A549 (cell line): ENCODE measurements at regions not wholly inside any gene's neighbourhood (a gene's known extent, or its start where the extent isn't known, plus 50 kb on each side); places are given as distances from the start of the nearest gene placed in this dataset.

Experiments used
- JUNB ChIP-seq: fragments of >200 bp; sonication (Bioruptor Twin); formaldehyde crosslinking; IDR thresholded peaks from 2 replicates; pipeline ENCODE4 v1.6.1; 2016
- POLR2A ChIP-seq: IDR thresholded peaks from 2 replicates; pipeline ENCODE4 v1.6.1; 2012; ENCODE audit warnings: mild to moderate bottlenecking, low read length
- RCOR1 ChIP-seq: fragments of 150-350 bp; IDR thresholded peaks from 2 replicates; pipeline ENCODE4 v1.6.1; 2014; ENCODE audit warnings: antibody characterized with exemption, low read length, low read depth
- RFX5 ChIP-seq: fragments of 450-650 bp; IDR thresholded peaks from 2 replicates; pipeline ENCODE4 v1.7.1; 2014; ENCODE audit warnings: antibody characterized with exemption, mild to moderate bottlenecking, moderate library complexity
- RNF2 ChIP-seq: fragments of 200-600 bp; sonication (generic); IDR thresholded peaks from 2 replicates; pipeline ENCODE4 v1.6.1; 2016; ENCODE audit warnings: low read depth, mild to moderate bottlenecking, antibody characterized with exemption, moderate library complexity, borderline replicate concordance
- ZSCAN20 ChIP-seq: fragments of 250-450 bp; sonication (Bioruptor Pico); IDR thresholded peaks from 2 replicates; pipeline ENCODE4 v1.8.0; 2022; ENCODE audit warnings: mild to moderate bottlenecking, moderate library complexity
- TF ChIP-seq, protein P1 (sequence below): fragments of >200 bp; sonication (Bioruptor Twin); formaldehyde crosslinking; IDR thresholded peaks from 3 replicates; pipeline ENCODE4 v1.5.1; 2016
- TF ChIP-seq, protein P2 (sequence below): fragments of 200-600 bp; sonication (generic); IDR thresholded peaks from 2 replicates; pipeline ENCODE4 v1.6.1; 2016; ENCODE audit warnings: antibody characterized with exemption, mild to moderate bottlenecking, moderate library complexity

DNA sequence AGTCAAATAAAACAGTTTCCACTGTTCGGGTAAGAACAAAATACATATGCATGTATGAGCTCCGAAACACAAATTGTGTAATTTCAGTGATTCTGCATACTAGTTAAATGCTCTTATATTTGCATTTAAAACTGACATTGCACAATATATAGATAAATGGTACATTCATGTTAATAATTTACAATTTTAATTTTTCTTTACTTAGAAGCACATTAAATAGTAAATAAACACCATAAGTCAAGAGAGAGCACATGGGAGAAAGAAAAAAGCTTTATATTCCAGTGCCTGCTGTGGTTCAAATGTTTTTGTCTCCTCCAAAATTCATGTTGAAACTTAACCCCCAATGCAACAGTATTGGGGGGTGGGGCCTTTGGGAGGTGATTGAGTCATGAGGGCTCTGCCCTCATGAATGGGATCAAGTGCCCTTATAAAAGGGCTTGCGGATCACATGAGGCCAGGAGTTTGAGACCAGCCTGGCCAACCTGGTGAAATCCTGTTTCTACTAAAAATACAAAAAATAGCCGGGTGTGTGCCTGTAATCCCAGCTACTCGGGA is 322.9 kb downstream of the BCOR start:
- TF ChIP-seq RFX5: no peak
- TF ChIP-seq RCOR1: no peak
- no peak for TF ChIP-seq JUNB
- TF ChIP-seq POLR2A: no peak
- TF ChIP-seq, protein P1, sequence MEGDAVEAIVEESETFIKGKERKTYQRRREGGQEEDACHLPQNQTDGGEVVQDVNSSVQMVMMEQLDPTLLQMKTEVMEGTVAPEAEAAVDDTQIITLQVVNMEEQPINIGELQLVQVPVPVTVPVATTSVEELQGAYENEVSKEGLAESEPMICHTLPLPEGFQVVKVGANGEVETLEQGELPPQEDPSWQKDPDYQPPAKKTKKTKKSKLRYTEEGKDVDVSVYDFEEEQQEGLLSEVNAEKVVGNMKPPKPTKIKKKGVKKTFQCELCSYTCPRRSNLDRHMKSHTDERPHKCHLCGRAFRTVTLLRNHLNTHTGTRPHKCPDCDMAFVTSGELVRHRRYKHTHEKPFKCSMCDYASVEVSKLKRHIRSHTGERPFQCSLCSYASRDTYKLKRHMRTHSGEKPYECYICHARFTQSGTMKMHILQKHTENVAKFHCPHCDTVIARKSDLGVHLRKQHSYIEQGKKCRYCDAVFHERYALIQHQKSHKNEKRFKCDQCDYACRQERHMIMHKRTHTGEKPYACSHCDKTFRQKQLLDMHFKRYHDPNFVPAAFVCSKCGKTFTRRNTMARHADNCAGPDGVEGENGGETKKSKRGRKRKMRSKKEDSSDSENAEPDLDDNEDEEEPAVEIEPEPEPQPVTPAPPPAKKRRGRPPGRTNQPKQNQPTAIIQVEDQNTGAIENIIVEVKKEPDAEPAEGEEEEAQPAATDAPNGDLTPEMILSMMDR: no peak
- TF ChIP-seq, protein P2, sequence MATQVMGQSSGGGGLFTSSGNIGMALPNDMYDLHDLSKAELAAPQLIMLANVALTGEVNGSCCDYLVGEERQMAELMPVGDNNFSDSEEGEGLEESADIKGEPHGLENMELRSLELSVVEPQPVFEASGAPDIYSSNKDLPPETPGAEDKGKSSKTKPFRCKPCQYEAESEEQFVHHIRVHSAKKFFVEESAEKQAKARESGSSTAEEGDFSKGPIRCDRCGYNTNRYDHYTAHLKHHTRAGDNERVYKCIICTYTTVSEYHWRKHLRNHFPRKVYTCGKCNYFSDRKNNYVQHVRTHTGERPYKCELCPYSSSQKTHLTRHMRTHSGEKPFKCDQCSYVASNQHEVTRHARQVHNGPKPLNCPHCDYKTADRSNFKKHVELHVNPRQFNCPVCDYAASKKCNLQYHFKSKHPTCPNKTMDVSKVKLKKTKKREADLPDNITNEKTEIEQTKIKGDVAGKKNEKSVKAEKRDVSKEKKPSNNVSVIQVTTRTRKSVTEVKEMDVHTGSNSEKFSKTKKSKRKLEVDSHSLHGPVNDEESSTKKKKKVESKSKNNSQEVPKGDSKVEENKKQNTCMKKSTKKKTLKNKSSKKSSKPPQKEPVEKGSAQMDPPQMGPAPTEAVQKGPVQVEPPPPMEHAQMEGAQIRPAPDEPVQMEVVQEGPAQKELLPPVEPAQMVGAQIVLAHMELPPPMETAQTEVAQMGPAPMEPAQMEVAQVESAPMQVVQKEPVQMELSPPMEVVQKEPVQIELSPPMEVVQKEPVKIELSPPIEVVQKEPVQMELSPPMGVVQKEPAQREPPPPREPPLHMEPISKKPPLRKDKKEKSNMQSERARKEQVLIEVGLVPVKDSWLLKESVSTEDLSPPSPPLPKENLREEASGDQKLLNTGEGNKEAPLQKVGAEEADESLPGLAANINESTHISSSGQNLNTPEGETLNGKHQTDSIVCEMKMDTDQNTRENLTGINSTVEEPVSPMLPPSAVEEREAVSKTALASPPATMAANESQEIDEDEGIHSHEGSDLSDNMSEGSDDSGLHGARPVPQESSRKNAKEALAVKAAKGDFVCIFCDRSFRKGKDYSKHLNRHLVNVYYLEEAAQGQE: no peak
- TF ChIP-seq RNF2: no peak
- no peak for TF ChIP-seq ZSCAN20 (CRISPR knock-in tag)
